Activated CD4-positive, alpha-beta T cell treated with anti-CD3 and anti-CD28 coated beads for 1 hour (primary cell): ENCODE measurements at regions not wholly inside any gene's neighbourhood (a gene's known extent, or its start where the extent isn't known, plus 50 kb on each side); places are given as distances from the start of the nearest gene placed in this dataset.
"Not testable (repeated sequence)": the region's sequence is repeated elsewhere in the genome, so short reads cannot be mapped to it uniquely, and the experiment has no call there.

Experiments used
- DNase-seq: peaks from one replicate; pipeline ENCODE4 v3.0.0-alpha.2; 2020

GRCh38 chr10:47145290-47145934, 154.6 kb upstream of the GDF10 start:
- no peak for DNase-seq

GRCh38 chr10:47146572-47146971, 153.4 kb upstream of the GDF10 start:
- no peak for DNase-seq

DNA sequence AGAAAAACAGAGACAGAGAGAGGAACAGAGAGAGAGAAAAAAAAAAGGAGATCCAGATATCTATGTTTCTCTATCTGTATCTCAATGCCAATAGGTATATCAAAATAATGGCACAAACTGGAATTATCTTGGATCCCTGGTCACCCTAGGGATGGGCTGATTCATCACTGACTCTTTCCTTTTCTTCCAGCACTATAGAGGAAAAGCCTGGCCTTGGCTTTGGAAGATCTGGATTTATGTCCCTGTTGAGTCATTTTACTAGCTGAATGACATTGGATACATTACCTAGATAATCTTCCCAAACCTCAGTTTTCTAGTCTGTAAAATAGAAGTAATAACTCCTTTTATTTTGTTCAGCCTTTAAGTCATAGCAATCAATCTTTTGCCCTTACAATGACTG, 152.8 kb upstream of the GDF10 start:
- no peak for DNase-seq

GRCh38 chr10:47150581-47150980, 149.4 kb upstream of the GDF10 start:
- no peak for DNase-seq

GRCh38 chr10:47151920-47152319, 148.1 kb upstream of the GDF10 start:
- no peak for DNase-seq

- no peak for DNase-seq
Observed at GRCh38 chr10:47152861-47153349, 147.1 kb upstream of the GDF10 start.

DNA sequence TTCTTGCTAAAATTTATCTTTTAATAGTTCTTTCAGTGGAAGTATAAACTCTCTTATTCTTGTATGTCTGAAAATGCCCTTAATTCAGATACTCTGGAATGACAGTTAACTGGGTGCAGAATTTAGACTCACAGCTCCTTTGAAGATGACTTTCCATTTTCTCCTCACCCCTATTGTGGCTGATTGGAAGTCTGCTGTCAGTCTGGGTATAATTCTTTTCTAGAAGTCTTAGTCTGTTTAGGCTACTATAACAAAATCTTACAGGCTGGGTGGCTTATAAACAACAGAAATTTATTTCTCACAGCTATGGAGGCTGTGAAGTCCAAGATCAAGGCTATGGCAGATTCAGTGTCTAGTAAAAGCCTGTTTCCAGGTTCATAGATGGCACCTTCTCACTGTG, 145.2 kb upstream of the GDF10 start:
- DNase-seq: no peak

DNA sequence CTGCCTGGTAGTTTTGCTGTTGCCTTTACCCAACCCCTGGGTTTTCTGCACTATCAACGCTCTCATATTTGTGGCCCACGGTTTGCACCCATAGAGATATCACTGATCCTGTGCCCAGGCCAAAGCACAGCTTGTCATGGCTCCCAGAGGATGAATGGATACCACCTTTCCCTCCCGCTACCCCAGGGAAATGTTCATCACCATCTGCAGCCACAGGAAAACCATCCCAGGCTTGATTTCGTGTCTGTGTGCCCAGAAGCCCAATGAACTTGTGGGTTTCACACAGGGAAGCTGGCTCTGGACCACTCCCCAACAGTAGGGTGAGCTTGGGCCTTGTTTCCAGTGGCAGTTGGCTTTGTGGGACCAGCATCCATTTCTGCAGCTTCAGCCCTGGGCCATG, 143.1 kb upstream of the GDF10 start:
- DNase-seq: no peak

DNA sequence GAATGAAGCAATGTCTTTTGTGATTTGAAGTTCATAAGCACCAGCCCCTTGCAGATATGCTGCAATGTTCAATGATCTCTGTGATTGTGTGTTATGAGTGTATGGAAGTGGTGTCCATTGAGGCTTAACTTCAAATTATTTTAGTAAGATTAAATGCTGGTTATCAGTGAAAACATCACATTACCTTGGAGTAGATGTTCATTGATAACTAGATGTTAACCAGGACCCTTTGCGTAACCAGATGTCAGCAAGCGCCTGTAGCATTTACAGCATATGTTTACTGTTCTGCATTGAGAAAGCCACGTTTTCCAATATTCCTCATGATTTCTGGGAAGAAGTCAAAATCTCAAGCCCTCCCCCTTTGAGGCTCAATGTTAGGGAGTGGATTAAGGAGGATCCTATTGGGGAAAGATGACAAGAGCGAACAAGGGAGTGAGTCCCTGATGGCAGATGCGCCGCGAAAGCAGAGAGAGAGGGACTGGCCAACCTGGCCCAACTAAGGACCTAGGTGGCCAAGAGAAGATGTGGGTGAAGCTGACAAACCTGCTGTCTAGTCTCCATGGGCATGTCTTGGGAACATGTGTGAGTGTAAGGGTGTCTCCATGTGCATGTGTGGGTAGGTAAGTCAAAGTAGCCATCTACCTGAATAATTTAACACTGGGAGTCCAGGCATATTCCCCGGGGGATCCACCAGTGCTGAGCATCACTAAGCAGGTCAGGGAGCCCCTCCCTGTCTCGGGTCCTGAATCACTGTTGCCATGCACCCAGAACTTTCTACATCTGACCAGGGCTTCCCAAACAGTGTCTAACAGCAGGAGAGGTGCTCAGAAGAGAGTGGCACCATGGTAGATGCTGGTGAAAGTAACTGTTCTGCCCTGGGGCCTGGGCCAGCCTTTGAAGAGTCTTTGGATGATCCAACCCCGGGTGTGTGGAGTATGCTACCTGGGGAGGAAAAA, 141.6 kb upstream of the GDF10 start:
- no peak for DNase-seq

- DNase-seq: no peak
Observed at GRCh38 chr10:47159361-47160260, 140.4 kb upstream of the GDF10 start.

- DNase-seq: no peak
Observed at GRCh38 chr10:47160261-47160908, 139.6 kb upstream of the GDF10 start.

GRCh38 chr10:47160967-47161366, 139.0 kb upstream of the GDF10 start:
- no peak for DNase-seq

DNA sequence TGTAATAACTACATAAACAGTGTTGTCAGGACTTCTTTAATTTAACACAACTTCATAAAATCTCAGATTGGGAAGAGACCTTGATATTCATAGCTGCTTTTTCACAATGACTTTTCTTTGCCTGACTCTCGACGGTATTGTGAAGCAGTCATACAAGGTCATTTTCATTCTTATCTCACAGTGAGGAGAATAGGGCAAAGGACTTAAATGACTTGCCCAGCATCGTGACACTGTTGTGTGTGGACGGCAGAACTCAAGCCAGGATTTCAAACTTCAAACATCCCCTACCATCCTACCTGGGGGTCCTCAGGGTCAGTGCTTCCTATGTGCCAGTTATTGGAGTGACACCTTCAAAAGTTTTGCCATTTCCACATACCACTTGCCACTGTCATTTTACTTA, 138.5 kb upstream of the GDF10 start:
- DNase-seq: no peak

DNA sequence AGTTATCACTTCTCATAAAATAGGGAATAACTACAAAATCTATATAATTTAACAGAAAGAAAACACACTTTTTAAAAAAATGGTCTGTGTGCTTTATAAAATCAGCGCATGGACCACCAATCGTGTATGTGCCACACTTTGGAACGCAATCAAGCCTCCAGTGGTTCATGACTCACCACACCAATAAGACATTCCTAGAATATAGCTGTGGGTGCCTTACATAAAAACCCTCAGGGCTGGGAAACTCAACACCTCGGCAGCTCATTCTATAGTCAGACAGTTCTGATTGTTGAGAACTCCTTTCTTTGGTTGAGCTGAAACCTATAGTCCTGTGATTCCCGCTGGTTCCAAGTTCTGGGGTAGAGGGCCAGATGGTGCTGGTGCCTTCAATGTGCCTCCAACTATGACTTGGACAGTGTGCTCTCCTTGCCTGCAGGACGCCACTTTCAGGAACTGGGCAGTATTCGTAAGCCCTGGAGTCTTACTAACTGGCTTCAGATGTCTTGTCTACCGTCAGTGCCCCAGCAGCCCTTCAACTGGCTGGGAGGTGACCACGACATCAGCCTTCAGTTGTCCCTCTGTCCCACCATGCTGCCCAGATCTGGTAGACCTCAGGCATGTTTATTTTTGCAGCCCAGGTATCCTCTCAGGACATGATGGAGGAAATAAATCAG, 135.7 kb upstream of the GDF10 start:
- no peak for DNase-seq

DNA sequence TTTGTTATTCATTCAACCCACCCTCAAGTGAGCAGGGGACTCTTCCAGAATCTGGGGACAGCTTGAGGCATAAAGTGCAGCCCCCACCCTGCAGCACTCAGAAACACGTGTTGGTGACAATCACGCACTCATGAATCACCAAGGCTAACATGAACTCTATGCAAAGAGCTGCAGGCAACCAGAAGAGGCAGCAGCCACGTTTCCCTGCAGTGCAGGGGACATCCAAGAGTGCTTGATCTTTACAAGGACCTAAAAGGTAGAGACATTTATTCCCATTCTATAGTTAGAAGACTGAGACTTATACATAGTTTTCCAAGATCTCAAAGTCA, 135.2 kb upstream of the GDF10 start:
- DNase-seq: no peak

GRCh38 chr10:47165168-47165710, 134.8 kb upstream of the GDF10 start:
- no peak for DNase-seq

- DNase-seq: peak; percentile 24
Observed at GRCh38 chr10:47165711-47166404, 134.1 kb upstream of the GDF10 start.

GRCh38 chr10:47166405-47166777, 133.6 kb upstream of the GDF10 start:
- DNase-seq: no peak

DNA sequence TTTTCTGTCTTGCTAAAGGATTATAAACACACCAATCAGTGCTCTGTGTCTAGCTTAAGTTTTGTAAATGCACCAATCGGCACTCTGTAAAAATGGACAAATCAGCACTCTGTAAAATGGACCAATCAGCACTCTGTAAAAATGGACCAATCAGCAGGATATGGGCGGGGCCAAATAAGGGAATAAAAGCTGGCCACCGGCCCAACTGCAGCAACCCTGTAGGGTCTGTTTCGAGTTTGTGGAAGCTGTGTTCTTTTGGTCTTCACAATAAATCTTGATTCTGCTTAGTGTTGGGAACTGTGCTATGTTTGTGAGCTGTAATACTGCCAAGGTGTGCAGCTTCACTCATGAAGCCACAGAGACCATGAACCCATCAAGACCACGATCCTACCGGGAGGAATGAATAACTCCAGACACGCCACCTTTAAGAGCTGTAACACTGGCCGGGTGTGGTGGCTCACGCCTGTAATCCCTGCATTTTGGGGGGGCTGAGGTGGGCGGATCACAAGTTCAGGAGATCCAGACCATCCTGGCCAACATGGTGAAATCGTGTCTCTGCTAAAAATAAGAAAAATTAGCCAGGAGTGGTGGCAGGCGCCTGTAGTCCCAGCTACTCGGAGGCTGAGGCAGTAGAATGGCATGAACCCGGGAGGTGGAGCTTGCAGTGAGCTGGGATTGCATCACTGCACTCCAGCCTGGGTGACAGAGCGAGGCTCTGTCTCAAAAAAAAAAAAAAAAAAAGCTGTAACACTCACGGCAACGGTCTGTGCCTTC, 133.0 kb upstream of the GDF10 start:
- not testable (repeated sequence) for DNase-seq

DNA sequence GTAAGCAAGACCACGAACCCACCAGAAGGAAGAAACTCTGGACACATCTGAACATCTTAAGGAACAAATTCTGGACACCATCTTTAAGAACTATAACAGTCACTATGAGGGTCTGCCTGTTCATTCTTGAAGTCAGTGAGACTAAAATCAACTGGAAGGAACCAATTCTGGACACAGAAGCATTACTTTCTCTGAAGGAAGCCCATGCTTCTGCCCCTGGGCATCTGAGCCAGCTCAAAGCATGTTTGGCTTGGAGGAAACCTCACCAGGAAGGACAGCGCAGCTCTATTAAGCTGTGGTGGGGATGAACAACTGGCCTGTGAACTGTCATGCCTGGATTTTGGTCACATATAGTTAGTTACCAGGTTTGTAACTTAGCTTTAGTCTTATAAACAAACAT, 132.4 kb upstream of the GDF10 start:
- no peak for DNase-seq
